Testis (tissue), 2 donors: ENCODE measurements at regions not wholly inside any gene's neighbourhood (a gene's known extent, or its start where the extent isn't known, plus 50 kb on each side); places are given as distances from the start of the nearest gene placed in this dataset.

Source experiments
- POLR2A ChIP-seq: fragments of 450-650 bp; IDR thresholded peaks from one replicate; pipeline ENCODE4 v1.6.1; 2017; ENCODE audit warnings: antibody characterized with exemption, mild to moderate bottlenecking, moderate library complexity
- TF ChIP-seq, protein P1 (sequence below), 3 experiments: fragments of 450-650 bp in 2 of 3; fragments of 200-600 bp in 1 of 3; sonication (generic) in 1 of 3; IDR thresholded peaks; one replicate each; pipeline ENCODE4 v1.5.1; 2016 to 2019; ENCODE audit warnings: antibody characterized with exemption in 3 of 3, mild to moderate bottlenecking in 2 of 3, moderate library complexity in 1 of 3

DNA sequence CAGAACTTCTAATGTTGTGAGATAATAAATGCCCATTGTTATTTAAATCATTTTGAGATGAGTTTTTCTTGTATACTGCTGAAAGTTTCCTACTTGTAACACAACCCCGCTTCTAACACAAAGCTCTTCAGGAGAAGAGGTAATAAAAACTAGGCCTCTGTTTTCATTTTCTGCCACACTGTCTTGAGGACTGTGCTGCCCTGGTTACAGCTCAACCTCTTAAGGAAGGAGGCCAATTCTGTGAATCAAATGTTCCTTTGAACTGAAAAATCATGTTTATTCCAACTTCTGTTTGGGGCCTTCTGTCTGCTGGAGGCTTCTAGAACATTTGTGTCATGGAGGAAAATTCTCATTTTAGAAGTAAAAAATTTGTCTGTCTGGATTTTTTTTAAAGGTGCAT, 100.3 kb downstream of the LRIG3 start:
- TF ChIP-seq, protein P1, sequence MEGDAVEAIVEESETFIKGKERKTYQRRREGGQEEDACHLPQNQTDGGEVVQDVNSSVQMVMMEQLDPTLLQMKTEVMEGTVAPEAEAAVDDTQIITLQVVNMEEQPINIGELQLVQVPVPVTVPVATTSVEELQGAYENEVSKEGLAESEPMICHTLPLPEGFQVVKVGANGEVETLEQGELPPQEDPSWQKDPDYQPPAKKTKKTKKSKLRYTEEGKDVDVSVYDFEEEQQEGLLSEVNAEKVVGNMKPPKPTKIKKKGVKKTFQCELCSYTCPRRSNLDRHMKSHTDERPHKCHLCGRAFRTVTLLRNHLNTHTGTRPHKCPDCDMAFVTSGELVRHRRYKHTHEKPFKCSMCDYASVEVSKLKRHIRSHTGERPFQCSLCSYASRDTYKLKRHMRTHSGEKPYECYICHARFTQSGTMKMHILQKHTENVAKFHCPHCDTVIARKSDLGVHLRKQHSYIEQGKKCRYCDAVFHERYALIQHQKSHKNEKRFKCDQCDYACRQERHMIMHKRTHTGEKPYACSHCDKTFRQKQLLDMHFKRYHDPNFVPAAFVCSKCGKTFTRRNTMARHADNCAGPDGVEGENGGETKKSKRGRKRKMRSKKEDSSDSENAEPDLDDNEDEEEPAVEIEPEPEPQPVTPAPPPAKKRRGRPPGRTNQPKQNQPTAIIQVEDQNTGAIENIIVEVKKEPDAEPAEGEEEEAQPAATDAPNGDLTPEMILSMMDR (IDR thresholded peaks at IDR 0.05), result no peak
- TF ChIP-seq POLR2A, result no peak
